ENCODE measurements at regions not wholly inside any gene's neighbourhood (a gene's known extent, or its start where the extent isn't known, plus 50 kb on each side); places are given as distances from the start of the nearest gene placed in this dataset.
"Not testable (repeated sequence)": the region's sequence is repeated elsewhere in the genome, so short reads cannot be mapped to it uniquely, and the experiment has no call there.

DNA sequence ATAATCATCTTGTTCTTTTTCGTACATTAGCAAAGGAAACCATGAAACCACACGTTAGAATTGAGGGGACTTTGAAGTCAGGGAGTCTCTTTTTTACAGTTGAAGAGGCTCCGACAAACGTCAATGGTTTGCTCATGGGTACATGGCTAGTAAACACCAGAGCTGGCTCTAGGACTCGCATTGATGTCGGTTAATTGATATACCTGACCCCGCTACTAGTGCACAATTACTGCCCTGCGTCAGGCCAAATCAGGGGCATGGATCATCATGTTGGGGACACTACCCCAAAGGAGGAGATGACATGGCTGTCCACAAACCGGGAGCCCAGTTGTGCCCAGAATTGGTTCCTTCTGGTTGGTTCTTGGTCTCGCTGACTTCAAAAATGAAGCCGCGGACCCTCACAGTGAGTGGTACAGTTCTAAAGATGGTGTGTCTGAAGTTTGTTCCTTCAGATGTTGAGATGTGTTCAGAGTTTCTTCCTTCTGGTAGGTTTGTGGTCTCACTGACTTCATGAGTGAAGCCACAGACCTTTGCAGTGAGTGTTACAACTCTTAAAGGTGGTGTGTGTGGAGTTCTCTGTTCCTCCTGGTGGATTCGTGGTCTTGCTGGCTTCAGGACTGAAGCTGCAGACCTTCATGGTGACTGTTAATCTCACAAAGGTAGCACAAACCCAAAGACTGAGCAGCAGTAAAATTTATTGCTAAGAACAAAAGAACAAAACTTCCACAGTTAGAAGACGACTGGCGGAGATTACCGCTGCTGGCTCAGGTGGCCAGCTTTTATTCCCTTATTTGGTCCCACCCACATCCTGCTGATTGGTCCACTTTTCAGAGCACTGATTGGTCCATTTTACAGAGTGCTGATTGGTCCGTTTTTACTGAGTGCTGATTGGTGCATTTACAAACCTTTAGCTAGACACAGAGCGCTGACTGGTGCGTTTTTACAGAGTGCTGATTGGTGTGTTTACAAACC lies 126.9 kb upstream of the ERRFI1 start:
- DNase-seq (ENCODE audit: low read depth, low spot score) (no peak), ATAC-seq (no peak)
- Histone ChIP-seq H3K36me3 (ENCODE audit: control insufficient read depth, insufficient read depth, low read length) (no peaks in the 10 kb centered on the region), H3K27ac (ENCODE audit: low read length) (peak overlapping the region; percentile 98), H3K4me1 (ENCODE audit: control insufficient read depth, insufficient read depth, low read length) (peaks cover 23% of the 10 kb centered on the region), H3K27me3 (ENCODE audit: control insufficient read depth, insufficient read depth, low read length) (no peaks in the 10 kb centered on the region), H3K4me3 (ENCODE audit: low read depth in 2 of 2, low read length in 2 of 2) (no peak overlapping the region), H3K9me3 (ENCODE audit: control insufficient read depth, insufficient read depth, low read depth, low read length) (peaks cover 4% of the 10 kb centered on the region; the same call in 1 of the 2 replicates)
- intact Hi-C loops (cut with micrococcal nuclease; ENCODE audit: unreplicated experiment) (no loop called here), in situ Hi-C loops (cut with HindIII; ENCODE audit: low pct_unique_long_range_greater_than_20kb, low sequenced_read_pairs) (no loop called here)
- ChIA-PET POLR2A (no interaction called here), CTCF (no interaction called here)
- no TSS peak for BruUV-seq (replicated peaks)
- TF ChIP-seq, protein P1, sequence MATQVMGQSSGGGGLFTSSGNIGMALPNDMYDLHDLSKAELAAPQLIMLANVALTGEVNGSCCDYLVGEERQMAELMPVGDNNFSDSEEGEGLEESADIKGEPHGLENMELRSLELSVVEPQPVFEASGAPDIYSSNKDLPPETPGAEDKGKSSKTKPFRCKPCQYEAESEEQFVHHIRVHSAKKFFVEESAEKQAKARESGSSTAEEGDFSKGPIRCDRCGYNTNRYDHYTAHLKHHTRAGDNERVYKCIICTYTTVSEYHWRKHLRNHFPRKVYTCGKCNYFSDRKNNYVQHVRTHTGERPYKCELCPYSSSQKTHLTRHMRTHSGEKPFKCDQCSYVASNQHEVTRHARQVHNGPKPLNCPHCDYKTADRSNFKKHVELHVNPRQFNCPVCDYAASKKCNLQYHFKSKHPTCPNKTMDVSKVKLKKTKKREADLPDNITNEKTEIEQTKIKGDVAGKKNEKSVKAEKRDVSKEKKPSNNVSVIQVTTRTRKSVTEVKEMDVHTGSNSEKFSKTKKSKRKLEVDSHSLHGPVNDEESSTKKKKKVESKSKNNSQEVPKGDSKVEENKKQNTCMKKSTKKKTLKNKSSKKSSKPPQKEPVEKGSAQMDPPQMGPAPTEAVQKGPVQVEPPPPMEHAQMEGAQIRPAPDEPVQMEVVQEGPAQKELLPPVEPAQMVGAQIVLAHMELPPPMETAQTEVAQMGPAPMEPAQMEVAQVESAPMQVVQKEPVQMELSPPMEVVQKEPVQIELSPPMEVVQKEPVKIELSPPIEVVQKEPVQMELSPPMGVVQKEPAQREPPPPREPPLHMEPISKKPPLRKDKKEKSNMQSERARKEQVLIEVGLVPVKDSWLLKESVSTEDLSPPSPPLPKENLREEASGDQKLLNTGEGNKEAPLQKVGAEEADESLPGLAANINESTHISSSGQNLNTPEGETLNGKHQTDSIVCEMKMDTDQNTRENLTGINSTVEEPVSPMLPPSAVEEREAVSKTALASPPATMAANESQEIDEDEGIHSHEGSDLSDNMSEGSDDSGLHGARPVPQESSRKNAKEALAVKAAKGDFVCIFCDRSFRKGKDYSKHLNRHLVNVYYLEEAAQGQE (IDR thresholded peaks at IDR 0.05; ENCODE audit: insufficient read depth in 1 of 2, low read depth in 2 of 2, low read length in 1 of 2), result no peak
- TF ChIP-seq, protein P2, sequence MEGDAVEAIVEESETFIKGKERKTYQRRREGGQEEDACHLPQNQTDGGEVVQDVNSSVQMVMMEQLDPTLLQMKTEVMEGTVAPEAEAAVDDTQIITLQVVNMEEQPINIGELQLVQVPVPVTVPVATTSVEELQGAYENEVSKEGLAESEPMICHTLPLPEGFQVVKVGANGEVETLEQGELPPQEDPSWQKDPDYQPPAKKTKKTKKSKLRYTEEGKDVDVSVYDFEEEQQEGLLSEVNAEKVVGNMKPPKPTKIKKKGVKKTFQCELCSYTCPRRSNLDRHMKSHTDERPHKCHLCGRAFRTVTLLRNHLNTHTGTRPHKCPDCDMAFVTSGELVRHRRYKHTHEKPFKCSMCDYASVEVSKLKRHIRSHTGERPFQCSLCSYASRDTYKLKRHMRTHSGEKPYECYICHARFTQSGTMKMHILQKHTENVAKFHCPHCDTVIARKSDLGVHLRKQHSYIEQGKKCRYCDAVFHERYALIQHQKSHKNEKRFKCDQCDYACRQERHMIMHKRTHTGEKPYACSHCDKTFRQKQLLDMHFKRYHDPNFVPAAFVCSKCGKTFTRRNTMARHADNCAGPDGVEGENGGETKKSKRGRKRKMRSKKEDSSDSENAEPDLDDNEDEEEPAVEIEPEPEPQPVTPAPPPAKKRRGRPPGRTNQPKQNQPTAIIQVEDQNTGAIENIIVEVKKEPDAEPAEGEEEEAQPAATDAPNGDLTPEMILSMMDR (IDR thresholded peaks at IDR 0.05), result no peak
- TF ChIP-seq POLR2AphosphoS5 (IDR thresholded peaks at IDR 0.05; ENCODE audit: low read depth, low read length) (no peak), SIN3A (IDR thresholded peaks at IDR 0.05; ENCODE audit: borderline replicate concordance, insufficient read depth, low read depth, low read length) (no peak), TCF7L2 (IDR thresholded peaks at IDR 0.05; ENCODE audit: low read depth, low read length) (no peak)

DNA sequence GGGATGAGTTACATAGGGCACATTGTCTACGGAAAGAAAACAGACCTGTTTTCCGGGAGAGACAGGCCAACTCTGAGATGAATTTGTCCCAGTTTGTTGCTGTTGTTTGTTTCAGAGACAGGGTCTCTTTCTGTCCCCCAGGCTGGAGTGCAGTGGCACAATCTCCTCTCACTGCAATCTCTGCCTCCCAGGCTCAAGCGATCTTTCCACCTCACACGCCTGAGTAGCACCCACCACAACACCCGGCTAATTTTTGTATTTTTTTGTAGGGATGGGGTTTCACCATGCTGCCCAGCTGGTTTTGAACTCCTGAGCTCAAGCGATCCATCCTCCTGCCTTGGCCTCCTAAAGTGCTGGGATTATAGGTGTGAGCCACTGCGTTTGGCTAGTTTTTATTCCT lies 125.5 kb upstream of the ERRFI1 start:
- ChIA-PET POLR2A (no interaction called here), CTCF (interaction anchor here (0.6 kb wide), 1 partner anchor 153 kb away, joined by 4 read pairs; no protein-coding TSS in a partner anchor)
- Histone ChIP-seq H3K36me3 (ENCODE audit: control insufficient read depth, insufficient read depth, low read length) (no peaks in the 10 kb centered on the region), H3K27ac (ENCODE audit: low read length) (peak overlapping the region; percentile 91), H3K4me3 (ENCODE audit: low read depth in 2 of 2, low read length in 2 of 2) (no peak overlapping the region), H3K9me3 (ENCODE audit: control insufficient read depth, insufficient read depth, low read depth, low read length) (no peaks in the 10 kb centered on the region), H3K4me1 (ENCODE audit: control insufficient read depth, insufficient read depth, low read length) (peaks cover 23% of the 10 kb centered on the region), H3K27me3 (ENCODE audit: control insufficient read depth, insufficient read depth, low read length) (no peaks in the 10 kb centered on the region)
- ATAC-seq (no peak), DNase-seq (ENCODE audit: low read depth, low spot score) (no peak)
- BruUV-seq (replicated peaks), result no TSS peak
- TF ChIP-seq, protein P2 (IDR thresholded peaks at IDR 0.05), result no peak
- TF ChIP-seq POLR2AphosphoS5 (IDR thresholded peaks at IDR 0.05; ENCODE audit: low read depth, low read length), result no peak
- no peak for TF ChIP-seq TCF7L2 (IDR thresholded peaks at IDR 0.05; ENCODE audit: low read depth, low read length)
- no peak for TF ChIP-seq SIN3A (IDR thresholded peaks at IDR 0.05; ENCODE audit: borderline replicate concordance, insufficient read depth, low read depth, low read length)
- TF ChIP-seq, protein P1 (IDR thresholded peaks at IDR 0.05; ENCODE audit: insufficient read depth in 1 of 2, low read depth in 2 of 2, low read length in 1 of 2), result no peak
- intact Hi-C loops (cut with micrococcal nuclease; ENCODE audit: unreplicated experiment), result no loop called here
- in situ Hi-C loops (cut with HindIII; ENCODE audit: low pct_unique_long_range_greater_than_20kb, low sequenced_read_pairs), result no loop called here

DNA sequence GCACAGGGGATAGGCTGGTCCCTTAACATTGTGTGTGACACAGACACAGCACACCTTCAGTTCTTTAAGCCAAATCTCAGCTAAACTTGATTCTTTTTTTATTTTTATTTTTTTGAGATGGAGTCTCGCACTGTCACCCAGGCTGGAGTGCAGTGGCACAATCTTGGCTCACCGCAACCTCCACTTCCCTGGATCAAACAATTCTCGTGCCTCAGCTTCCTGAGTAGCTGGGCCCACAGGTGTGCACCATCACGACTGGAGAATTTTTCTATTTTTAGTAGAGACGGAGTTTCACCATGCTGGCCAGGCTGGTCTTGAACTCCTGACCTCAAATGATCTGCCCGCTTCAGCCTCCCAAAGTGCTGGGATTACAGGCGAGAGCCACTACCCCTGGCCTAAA lies 123.6 kb upstream of the ERRFI1 start:
- POLR2A ChIA-PET, CTCF ChIA-PET: not testable (repeated sequence)

More for the DNA sequence above, 123.6 kb upstream of the ERRFI1 start:
- Histone ChIP-seq H3K4me1 (ENCODE audit: control insufficient read depth, insufficient read depth, low read length) (peaks cover 22% of the 10 kb centered on the region), H3K27ac (ENCODE audit: low read length) (peak overlapping the region; percentile 91)
- ATAC-seq; H3K4me3 ChIP-seq (ENCODE audit: low read depth in 2 of 2, low read length in 2 of 2); H3K9me3 ChIP-seq (ENCODE audit: control insufficient read depth, insufficient read depth, low read depth, low read length); in situ Hi-C loops (cut with HindIII; ENCODE audit: low pct_unique_long_range_greater_than_20kb, low sequenced_read_pairs); H3K36me3 ChIP-seq (ENCODE audit: control insufficient read depth, insufficient read depth, low read length); BruUV-seq (replicated peaks); H3K27me3 ChIP-seq (ENCODE audit: control insufficient read depth, insufficient read depth, low read length); intact Hi-C loops (cut with micrococcal nuclease; ENCODE audit: unreplicated experiment); DNase-seq (ENCODE audit: low read depth, low spot score): not testable (repeated sequence)
